ELR (cell line): ENCODE measurements at regions not wholly inside any gene's neighbourhood (a gene's known extent, or its start where the extent isn't known, plus 50 kb on each side); places are given as distances from the start of the nearest gene placed in this dataset.
"Not testable (repeated sequence)": the region's sequence is repeated elsewhere in the genome, so short reads cannot be mapped to it uniquely, and the experiment has no call there.

Experiments
- DNase-seq: peaks from one replicate; pipeline ENCODE4 v3.0.0-alpha.2; 2015; ENCODE audit warnings: low read depth

DNA sequence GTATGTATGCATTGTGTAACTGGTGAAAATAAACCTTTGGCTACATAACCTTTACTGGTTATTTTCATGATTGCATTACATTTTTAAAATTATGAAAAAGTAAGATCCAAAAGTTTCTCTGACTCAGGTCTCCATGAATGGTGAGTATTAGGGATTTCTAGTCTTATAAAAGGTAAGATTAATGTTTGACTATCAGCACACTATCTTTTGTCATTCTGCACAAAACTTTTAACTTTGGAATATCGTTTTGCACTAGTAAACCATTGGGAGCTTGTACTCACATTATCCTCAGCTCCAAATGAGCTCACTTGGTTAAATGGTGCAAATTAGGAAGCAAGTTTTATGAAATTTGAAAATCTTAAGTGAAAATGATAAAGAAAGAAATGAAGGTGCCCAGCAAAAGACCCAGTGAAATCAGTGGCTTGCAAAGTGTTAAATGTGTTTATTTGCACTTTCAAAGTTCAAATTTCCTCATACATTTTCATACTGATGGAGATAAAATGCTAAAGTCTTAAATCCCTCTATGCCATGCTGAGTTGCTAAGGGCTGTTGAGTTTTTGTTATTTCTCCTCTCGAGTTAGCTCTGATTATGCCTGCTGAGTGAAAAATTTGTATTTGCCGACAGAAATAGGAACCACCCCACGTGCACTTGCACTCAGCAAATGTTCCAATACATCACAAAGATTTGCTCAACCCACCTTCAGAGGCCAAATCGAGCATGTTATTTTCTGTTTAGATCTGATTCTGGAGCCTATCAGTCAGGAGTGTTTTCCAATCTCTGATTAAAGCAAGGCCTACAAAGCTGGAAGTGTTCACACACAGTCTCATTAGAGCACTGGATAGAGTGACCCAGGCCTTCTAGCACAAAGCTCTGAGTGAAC is 885.7 kb downstream of the NR2F1-AS1 start:
- DNase-seq = no peak

DNA sequence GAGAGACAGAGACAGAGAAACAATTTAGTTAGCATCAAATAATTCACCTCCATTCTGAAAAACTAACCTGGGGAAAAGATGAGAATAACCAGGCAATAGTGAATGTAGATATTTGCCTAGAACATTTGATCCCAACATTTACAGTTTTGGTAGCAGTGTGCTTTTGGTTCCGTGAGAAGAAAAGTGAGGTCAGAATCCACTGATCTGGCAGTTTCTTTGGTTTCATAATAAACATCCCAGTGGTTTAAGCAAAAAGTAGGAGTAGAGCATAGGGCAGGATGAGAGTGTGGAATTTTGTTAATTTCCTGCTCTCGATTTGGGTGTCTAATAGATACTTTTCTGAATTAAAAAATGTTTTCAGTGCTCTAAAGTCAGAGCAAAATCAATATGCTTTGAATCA is 887.0 kb downstream of the NR2F1-AS1 start:
- no peak for DNase-seq

- DNase-seq = not testable (repeated sequence)
Measured at GRCh38 chr5:92691955-92692354, 889.1 kb downstream of the NR2F1-AS1 start.

- peak; percentile 42 for DNase-seq
Measured at GRCh38 chr5:92687821-92688722, 892.9 kb downstream of the NR2F1-AS1 start.

DNA sequence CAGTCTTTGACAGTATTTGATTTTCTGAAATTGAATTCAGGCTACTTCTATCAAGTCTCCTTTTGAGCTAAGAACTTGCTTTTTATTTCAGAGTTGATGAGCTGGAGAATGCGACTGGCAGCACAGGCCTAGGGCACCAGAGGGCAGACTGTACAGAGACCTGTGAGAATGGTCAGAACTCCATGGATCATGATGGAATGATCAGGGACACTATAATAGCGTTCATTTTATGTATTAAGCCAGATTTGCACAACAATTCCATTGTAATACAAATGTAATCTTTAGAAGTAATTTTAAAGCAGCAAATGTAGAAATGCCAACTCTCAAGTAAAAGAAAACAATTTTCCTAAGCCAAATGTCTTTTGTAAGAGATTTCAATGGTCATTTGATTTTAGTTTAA is 902.4 kb downstream of the NR2F1-AS1 start:
- DNase-seq = peak; percentile 30

GRCh38 chr5:92676215-92677165 is 904.5 kb downstream of the NR2F1-AS1 start:
- no peak for DNase-seq

GRCh38 chr5:92674321-92674720 is 906.7 kb downstream of the NR2F1-AS1 start:
- DNase-seq = no peak

DNA sequence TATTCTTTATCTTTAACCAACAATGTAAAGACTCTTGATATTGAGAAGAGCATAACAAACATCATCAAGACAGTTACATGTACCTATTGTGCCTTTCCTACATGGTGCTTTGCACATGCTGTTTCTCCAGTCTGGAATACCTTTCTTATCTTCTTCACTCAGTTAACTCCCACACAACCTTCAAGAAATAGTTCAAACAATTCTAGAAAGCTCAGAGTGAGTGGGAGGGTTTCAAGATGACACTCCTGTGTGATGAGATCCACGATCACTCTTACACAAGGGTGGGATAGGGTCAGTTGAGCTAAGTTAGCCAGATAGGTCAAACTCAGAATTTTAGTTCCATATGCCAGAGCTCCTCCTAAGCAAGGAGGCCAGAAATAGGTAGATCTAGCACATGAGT is 915.5 kb downstream of the NR2F1-AS1 start:
- DNase-seq = no peak

- DNase-seq = no peak
Measured at GRCh38 chr5:92662741-92663140, 918.3 kb downstream of the NR2F1-AS1 start.

- no peak for DNase-seq
Measured at GRCh38 chr5:92659246-92659645, 921.8 kb downstream of the NR2F1-AS1 start.

GRCh38 chr5:92654601-92655000 is 926.4 kb downstream of the NR2F1-AS1 start:
- DNase-seq = not testable (repeated sequence)

DNA sequence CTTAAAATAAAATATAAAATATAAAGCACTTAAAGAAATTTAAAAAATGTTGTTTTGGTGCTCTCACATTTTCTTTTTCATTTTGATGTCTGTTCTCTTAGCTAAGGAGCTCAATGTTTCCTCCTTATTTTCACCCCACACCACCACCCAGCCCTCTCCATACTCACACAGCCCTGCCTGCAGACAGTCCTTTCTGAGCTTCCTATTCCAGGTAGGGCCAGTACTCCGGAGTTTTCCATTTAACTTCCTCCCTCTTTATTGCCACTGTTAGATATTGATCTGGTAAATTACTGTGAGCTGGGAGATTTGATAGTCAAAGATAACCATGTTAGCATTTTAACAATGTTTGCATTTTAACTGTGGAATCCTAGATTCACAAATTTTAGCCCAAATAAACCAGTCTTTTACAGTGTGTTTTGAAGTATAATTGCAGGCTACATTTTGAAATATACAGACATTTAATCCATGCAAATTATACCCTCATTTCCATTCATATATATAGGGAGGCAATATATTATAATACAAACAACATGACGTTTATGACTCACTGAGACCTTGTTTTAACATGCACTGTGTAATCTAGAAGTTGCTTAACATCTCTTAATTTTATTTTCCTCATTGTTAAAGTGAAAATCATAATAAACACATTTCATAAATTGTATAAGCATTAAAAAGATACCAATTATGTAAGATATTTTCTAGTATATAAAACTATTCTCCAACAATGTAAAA is 927.1 kb downstream of the NR2F1-AS1 start:
- no peak for DNase-seq

GRCh38 chr5:92652756-92653155 is 928.3 kb downstream of the NR2F1-AS1 start:
- no peak for DNase-seq

DNA sequence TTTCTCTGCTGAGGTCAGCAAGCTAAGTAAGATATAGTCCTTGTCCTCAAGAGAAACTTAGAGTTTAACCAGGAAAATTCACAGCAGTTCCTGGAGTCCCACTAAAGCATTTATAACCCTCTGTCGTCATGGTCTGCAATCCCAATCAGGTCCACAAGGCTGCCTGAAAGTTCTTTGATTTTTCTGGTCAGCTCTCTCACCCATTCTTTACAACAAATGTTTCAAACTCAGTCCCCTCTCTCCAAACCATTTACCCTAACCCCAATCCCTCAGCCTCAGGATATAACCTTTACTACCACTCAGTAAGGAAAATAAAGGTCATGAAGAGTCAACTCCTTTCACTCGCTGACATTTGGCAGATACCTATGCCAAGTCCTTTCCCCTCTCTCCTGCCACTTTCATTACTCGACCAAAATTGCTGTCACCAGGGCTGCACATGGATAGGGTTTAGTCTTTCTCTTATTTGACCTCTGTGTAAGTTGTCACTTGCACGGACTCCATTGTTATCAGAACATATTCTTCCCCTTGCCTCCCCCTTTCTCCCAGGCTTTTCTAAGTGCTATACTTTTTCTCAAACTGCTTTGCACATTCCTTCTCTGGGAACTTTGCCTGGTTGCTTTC is 936.6 kb downstream of the NR2F1-AS1 start:
- DNase-seq = peak; percentile 3

- peak; percentile 61 for DNase-seq
Measured at GRCh38 chr5:92641031-92641962, 939.7 kb downstream of the NR2F1-AS1 start.

- DNase-seq = no peak
Measured at GRCh38 chr5:92640340-92640739, 940.7 kb downstream of the NR2F1-AS1 start.

GRCh38 chr5:92637960-92638359 is 943.1 kb downstream of the NR2F1-AS1 start:
- no peak for DNase-seq

- DNase-seq = no peak
Measured at GRCh38 chr5:92637247-92637646, 943.8 kb downstream of the NR2F1-AS1 start.

DNA sequence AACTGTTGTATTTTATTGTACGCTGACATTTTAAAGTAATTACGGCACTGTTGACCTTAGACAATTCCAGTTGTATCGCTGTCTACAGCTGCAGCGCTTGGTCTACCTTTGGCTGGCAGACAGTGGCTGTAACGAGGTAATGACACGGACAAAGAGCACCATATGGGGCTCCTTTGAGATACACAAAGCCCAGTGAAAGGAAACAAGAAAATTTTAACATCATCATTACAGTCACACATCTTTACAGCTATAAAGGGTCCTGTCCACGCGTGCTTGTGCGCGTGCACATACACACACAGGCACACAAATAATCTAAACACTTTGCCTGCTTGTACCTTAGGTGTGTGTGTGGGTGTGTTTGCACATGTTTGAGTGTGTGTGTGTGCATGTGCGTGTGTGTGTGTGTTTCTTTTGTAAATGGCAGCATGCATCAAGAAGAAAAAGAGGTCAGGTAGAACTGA is 946.0 kb downstream of the NR2F1-AS1 start:
- no peak for DNase-seq
